HFFc6 (cell line): ENCODE measurements at regions not wholly inside any gene's neighbourhood (a gene's known extent, or its start where the extent isn't known, plus 50 kb on each side); places are given as distances from the start of the nearest gene placed in this dataset.

Source experiments
- DNase-seq: peaks from one replicate; pipeline ENCODE4 v3.0.0-alpha.2; 2018
- H3K27ac Mint-ChIP-seq: 2 replicates; pipeline ENCODE4 v1.8.0; 2020; ENCODE audit warnings: mild to moderate bottlenecking, mixed read lengths
- H3K27me3 Mint-ChIP-seq: 2 replicates; pipeline ENCODE4 v1.8.0; 2021; ENCODE audit warnings: mild to moderate bottlenecking, moderate library complexity, mixed read lengths; ENCODE audit not compliant: insufficient read depth
- H3K36me3 Mint-ChIP-seq: 2 replicates; pipeline ENCODE4 v1.8.0; 2021; ENCODE audit warnings: low read depth, mixed read lengths
- H3K4me1 Mint-ChIP-seq: 2 replicates; pipeline ENCODE4 v1.8.0; 2020; ENCODE audit warnings: low read depth, mixed read lengths
- H3K4me3 Mint-ChIP-seq: 2 replicates; pipeline ENCODE4 v1.8.0; 2020; ENCODE audit warnings: mild to moderate bottlenecking, moderate library complexity, mixed read lengths
- H3K9me3 Mint-ChIP-seq: 2 replicates; pipeline ENCODE4 v1.8.0; 2020; ENCODE audit warnings: mild to moderate bottlenecking, mixed read lengths
- TF ChIP-seq, protein P1 (sequence below): fragments of 200-600 bp; sonication (generic); IDR thresholded peaks from 2 replicates; pipeline ENCODE4 v1.5.0; 2021; ENCODE audit warnings: antibody characterized with exemption, mild to moderate bottlenecking

DNA sequence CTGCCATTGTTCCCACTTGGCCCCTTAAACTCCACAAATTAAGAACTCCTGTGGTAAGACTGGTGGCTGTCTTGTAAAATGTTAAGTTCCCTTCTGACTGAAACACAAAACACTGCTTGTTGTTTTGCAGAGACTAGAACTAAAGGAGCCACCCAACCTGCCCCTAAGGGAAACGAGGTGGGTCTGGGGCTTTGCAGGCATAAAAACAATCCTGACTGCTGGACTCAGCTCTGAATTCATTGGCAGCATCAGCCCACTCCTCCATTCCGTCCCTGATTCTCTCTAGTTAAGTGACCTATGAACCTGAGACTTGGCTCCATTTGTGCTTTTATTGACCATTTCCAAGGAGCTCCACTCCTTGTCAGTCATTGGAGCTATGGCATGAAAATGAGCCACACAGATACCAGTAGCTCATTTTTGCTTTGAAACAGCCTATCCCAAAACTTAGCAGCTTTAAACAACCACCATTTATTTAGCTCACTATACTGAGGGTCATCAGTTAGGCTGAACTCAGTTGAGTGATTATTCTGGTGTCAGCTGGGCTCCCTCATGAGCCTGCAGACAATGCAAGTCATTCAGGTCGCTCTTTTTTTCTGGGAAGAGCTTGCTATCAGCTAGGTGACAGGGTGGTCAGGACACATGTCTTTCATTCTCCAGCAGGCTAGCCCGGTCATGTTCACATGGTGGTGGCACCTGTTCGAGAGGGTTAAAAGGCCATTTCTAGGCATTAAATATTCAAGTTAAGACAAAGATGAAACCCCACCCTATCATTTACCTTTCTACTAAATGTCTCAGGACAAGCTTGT, 175.1 kb upstream of the CTNNB1 start:
- Mint-ChIP-seq H3K27ac (no peak overlapping the region), H3K9me3 (peaks cover 4% of the 10 kb centered on the region), H3K27me3 (no peaks in the 10 kb centered on the region; the same call in 1 of the 2 replicates), H3K36me3 (no peaks in the 10 kb centered on the region), H3K4me1 (no peaks in the 10 kb centered on the region), H3K4me3 (no peak overlapping the region)
- no peak for DNase-seq
- TF ChIP-seq, protein P1, sequence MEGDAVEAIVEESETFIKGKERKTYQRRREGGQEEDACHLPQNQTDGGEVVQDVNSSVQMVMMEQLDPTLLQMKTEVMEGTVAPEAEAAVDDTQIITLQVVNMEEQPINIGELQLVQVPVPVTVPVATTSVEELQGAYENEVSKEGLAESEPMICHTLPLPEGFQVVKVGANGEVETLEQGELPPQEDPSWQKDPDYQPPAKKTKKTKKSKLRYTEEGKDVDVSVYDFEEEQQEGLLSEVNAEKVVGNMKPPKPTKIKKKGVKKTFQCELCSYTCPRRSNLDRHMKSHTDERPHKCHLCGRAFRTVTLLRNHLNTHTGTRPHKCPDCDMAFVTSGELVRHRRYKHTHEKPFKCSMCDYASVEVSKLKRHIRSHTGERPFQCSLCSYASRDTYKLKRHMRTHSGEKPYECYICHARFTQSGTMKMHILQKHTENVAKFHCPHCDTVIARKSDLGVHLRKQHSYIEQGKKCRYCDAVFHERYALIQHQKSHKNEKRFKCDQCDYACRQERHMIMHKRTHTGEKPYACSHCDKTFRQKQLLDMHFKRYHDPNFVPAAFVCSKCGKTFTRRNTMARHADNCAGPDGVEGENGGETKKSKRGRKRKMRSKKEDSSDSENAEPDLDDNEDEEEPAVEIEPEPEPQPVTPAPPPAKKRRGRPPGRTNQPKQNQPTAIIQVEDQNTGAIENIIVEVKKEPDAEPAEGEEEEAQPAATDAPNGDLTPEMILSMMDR: no peak

DNA sequence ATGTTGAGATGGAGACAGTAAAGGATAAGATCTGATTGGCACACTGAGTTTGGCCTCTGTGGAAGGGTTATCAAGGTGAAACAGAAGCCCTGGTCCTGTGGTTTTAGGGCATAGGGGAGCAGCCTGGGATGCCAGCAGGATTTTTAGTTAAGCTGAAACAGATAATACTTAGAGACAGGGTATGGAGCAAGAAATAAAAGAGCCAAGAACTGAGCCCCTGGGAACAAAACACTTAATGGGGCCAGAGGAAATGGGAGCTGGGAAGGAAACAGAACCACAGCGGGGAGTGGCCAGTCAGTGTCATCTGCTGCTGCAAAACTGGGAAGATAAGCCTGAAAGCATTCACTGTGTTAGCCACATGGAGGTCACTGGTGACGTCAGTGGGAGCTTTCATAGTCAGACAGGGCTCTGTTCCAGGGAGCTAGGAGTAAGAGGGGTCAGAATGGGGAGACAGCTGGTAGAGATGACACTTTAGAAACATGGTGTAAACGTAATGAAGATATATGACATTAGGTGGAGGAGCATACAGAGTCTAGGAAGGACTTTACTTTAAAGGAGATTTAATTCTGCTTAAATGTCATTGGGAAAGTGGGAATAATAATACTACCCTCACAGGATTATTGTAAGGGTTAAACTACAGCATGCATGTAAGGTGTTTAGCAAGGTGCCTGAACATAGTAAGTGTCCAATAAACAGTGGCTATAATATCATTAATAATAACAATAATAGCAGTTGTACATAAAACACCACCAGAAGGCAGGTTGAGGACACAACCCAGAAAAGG, 172.7 kb upstream of the CTNNB1 start:
- DNase-seq: no peak
- TF ChIP-seq, protein P1: no peak
- Mint-ChIP-seq H3K4me3 (no peak overlapping the region), H3K36me3 (no peaks in the 10 kb centered on the region), H3K9me3 (peaks cover 7% of the 10 kb centered on the region), H3K27ac (no peak overlapping the region), H3K4me1 (no peaks in the 10 kb centered on the region), H3K27me3 (no peaks in the 10 kb centered on the region; the same call in 1 of the 2 replicates)

DNA sequence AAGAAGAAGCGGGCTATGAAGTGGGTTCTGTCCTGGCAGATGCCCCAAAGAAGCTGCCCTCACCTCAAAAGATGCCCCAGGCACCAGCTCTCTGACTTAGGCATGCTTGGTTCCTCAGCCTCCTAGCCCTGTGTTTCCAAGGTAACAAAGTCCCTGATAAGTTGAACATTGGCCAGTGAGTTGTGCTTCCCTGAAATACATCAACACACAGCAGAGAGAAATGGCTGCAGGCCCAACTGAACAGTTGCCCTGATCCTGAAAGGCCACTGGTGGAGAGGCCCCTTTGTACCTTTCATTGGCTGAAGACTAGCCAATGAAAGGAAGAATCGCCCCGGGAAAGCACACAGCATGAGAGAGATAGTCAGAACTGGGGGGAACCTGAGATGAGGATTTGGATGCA, 169.9 kb upstream of the CTNNB1 start:
- no peak overlapping the region for H3K27ac Mint-ChIP-seq
- TF ChIP-seq, protein P1: no peak

DNA sequence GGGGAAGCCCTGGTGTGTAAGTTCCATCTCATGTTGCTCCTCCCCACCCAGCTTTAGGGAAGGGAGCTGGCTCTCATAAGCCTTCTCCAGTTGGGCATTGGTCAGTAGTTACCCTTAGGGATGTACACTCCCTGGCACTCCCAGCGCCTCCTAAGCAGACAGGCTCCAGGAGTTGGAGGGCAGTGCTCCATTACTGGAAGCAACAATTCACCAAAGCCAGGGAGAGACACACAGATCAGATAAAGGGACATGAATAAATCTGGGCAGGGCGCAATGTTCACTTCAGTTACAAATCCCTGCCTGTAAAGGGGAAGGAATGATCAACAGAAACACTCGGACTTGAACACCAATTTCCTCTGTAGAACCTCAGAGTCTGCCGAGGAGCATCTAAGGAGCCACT, 169.1 kb upstream of the CTNNB1 start:
- no peaks in the 10 kb centered on the region for H3K36me3 Mint-ChIP-seq
- no peaks in the 10 kb centered on the region for H3K27me3 Mint-ChIP-seq
- H3K27ac Mint-ChIP-seq: no peak overlapping the region
- H3K4me3 Mint-ChIP-seq: no peak overlapping the region
- no peak for DNase-seq
- TF ChIP-seq, protein P1: no peak
- peaks cover 12% of the 10 kb centered on the region for H3K9me3 Mint-ChIP-seq
- no peaks in the 10 kb centered on the region for H3K4me1 Mint-ChIP-seq

More for the DNA sequence above, 169.9 kb upstream of the CTNNB1 start:
- no peak for DNase-seq
- no peak overlapping the region for H3K4me3 Mint-ChIP-seq
- H3K9me3 Mint-ChIP-seq: peaks cover 12% of the 10 kb centered on the region
- no peaks in the 10 kb centered on the region for H3K4me1 Mint-ChIP-seq
- no peaks in the 10 kb centered on the region for H3K36me3 Mint-ChIP-seq
- no peaks in the 10 kb centered on the region for H3K27me3 Mint-ChIP-seq

DNA sequence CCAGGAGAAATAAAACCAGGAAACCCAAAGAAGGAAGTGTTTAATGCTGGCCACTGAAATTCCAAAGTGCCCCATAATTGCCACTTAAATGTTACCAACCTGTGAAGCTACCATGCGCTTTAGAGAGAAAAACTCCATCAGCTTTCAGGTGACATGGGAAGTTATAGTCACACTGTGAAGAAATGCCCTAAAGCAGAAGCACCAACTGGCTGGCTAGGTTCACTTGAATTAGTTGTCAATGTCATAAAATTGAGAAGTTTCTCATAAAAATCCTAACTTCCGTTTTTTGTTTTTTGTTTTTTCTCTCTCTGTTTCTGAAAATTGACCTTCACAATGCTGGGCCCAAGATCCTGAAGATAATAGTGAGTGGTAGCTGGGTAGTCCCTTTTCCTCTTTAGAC, 167.9 kb upstream of the CTNNB1 start:
- H3K9me3 Mint-ChIP-seq: peaks cover 12% of the 10 kb centered on the region
- no peak overlapping the region for H3K4me3 Mint-ChIP-seq
- no peaks in the 10 kb centered on the region for H3K36me3 Mint-ChIP-seq
- H3K27me3 Mint-ChIP-seq: no peaks in the 10 kb centered on the region
- no peak for DNase-seq
- TF ChIP-seq, protein P1: no peak
- no peak overlapping the region for H3K27ac Mint-ChIP-seq
- no peaks in the 10 kb centered on the region for H3K4me1 Mint-ChIP-seq
